ENCODE measurements at regions not wholly inside any gene's neighbourhood (a gene's known extent, or its start where the extent isn't known, plus 50 kb on each side); places are given as distances from the start of the nearest gene placed in this dataset.

DNA sequence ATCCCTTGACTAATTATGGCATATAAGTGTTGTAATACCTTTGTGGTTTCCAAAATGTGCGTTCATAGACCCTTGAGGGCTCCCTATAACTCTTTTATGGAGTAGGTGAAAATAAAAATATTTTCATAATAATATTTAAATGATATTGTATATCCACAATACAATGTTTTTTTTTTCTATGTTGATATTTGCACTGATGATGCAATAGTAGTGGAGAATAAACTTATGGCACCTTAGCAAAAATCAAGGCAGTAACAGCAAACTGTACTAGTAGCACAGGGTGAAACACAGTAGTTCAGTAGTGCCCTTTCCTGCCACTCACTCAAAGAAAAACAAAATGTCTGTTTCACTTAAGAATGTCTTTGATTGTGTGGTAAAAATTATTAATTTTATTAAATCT, 465.3 kb downstream of the C4orf33 start:
- DNase-seq: no peak

DNA sequence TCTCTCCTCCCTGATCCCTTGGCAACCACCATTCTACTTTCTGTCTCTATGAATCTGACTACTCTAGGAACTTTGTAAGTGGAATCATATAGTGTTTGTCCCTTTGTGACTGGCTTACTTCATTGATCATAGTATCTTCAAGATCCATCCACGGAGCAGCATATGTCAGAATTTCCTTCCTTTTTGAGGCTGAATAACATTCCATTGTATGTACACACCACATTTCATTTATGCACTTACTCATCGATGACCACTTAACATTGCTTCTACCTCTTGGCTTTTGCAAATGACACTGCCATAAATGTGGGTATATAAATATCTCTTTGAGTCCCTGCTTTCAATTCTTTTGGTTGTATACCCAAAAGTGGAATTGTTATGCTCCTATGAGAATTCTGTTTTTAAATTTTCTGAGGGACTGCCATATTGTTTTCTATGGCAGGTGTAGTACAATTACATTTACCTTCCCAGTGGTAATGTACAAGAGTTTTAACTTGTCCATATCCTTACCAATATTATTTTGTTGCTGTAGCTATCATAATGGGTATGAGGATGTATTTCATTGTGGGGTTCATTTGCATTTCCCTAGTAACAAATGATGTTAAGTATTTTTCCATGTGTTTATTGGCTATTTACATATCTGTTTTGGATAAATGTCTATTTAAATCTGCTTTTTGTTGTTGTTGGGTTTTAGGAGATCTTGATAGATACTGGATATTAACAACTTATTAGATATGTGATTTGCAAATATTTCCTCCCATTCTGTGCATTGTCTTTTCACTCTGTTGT, 466.1 kb downstream of the C4orf33 start:
- no peak for DNase-seq

DNA sequence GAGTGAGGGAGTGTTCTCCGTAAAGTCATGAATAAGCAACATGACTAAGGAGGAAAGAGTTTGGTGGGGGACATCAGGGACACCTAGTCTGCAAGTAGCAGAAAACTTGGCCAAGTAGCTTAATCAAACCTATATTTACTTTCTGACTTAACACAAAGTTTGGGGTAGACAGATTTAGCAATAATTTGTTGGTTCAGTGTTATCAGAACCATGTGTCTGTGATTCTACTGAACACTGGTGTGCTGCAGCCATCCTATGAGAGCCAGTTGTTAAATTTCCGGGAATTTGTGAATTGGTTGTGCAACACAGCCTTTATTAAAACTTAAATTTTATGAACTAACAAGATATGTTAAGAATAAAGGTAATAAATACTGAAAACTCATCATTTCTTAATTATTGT, 469.3 kb downstream of the C4orf33 start:
- no peak for DNase-seq

GRCh38 chr4:129570326-129570725, 474.4 kb downstream of the C4orf33 start:
- DNase-seq: no peak

DNA sequence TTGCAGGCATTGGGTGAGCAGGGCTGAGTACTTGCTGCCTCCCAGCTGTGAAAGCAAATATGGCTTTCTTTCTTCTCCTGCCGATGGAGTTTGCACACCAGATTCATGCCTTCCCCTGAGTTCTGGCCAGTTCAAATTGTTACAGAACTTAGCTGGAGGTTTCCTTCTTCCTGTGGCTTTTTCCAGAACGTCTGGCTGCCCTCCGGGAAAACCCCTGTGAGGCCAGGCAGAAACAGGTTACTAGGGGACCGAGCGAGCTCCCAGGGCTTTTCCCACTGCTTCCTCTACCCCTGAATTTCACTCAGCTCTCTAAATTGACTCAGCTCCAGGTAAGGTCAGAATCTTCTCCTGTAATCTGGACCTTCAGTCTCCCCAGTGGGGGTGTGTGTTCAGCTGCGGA, 482.4 kb downstream of the C4orf33 start:
- DNase-seq: no peak

- no peak for DNase-seq
These were observed 485.4 kb downstream of the C4orf33 start for GRCh38 chr4:129581305-129581704.

DNA sequence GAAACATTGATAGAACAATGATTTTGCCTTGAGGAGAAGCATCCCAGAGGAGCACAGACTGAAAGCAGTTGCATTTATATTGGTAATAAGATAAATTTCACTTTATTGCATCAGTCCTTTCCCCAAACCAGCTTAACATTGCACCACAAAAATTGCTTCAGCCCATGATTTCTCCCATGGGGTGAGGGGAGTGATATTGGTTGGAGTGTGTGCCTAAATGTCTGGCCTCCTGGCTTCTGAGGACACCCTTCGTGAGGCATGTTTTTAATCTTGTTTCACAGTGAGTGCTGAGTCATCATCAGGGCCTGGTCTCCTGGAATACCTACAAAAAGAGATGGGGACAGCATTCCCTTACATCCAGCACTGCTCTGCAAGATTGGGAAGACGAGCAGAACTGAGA, 487.9 kb downstream of the C4orf33 start:
- no peak for DNase-seq

GRCh38 chr4:129598582-129598981, 502.6 kb downstream of the C4orf33 start:
- DNase-seq: no peak

DNA sequence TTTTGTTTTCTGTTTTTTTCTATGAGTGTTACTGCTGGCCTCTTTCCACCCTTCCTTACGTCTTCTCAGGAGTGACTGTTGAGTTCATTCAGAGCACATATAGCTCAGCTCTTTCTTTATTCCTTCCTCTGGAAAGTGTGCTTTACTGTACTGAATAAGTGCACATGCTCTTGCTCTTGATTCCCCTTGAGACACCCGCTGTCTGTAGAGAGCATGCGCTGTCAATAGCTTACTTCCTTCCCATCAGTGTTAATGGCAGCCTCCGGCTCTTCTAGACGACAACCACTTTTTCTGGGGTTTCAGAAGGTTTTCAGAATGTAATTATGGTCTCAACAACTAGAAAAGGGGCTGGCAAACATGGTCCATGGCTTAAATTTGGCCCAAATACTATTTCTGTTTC, 504.9 kb downstream of the C4orf33 start:
- no peak for DNase-seq

DNA sequence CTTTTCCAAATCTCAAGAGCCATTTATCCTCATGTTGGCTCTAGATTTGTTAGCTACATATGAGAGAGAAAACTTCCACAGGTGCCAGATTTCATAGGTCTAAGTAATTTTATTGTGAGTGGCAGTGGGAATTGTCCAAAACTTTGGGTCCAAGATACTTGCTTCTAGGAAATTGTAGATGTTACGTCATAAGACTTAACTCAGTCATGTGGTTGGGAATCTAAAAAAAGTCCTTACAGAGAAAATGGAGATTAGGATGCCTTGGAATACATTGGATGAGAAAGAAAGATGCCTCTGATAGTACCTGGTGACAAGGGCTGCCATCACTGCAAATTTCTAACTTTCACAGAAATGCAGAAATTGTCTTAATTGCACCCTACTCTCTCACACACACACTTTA, 506.5 kb downstream of the C4orf33 start:
- DNase-seq: no peak

- no peak for DNase-seq
These were observed 507.4 kb downstream of the C4orf33 start for GRCh38 chr4:129603241-129603931.

GRCh38 chr4:129604632-129605255, 508.8 kb downstream of the C4orf33 start:
- no peak for DNase-seq

GRCh38 chr4:129614611-129615010, 518.7 kb downstream of the C4orf33 start:
- no peak for DNase-seq

- no peak for DNase-seq
These were observed 526.6 kb downstream of the C4orf33 start for GRCh38 chr4:129622566-129622965.

GRCh38 chr4:129623233-129623875, 527.4 kb downstream of the C4orf33 start:
- DNase-seq: no peak

DNA sequence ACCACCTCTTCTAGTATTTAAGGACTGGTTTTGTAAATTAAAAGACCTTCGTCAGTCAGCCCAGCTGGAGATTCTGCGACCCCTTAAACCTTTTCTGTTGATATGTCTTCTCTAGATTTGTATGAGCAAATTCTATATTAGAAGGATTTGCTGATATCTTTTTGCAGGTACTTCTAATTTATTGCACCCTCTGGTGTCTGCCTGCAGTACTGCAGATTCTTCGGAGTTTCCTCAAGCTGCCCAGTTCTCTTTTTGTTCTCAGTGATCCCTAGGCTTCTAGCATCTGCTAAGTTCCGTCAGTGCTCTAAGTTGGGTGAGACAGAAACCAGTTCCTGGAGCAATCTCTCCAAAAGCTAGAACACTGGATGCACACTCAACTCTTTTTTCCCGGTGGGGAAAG, 545.2 kb downstream of the C4orf33 start:
- DNase-seq: peak; percentile 22 to 35

GRCh38 chr4:129645461-129645860, 549.5 kb downstream of the C4orf33 start:
- DNase-seq: no peak

DNA sequence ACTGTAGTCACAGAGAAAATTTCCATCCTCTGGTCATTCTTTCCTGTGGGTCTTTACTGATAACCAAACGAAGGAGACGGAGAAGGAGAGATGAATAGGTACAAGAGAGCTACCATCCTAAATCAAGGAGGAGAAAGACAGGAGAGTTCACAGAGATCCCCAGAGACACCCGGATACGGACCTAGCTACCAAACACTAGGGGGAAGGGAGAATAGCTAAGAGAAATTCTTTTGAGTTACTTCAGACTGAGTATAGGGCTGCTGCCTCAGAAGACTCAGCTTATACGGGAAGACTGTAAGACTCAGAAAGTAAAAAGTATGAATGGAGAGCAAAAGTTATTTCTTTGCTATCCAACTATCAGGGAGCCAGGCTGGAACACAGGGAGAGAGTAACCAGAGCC, 572.1 kb downstream of the C4orf33 start:
- DNase-seq: no peak

- DNase-seq: no peak
These were observed 577.0 kb downstream of the C4orf33 start for GRCh38 chr4:129672941-129673340.

GRCh38 chr4:129675036-129675435, 579.1 kb downstream of the C4orf33 start:
- no peak for DNase-seq

DNA sequence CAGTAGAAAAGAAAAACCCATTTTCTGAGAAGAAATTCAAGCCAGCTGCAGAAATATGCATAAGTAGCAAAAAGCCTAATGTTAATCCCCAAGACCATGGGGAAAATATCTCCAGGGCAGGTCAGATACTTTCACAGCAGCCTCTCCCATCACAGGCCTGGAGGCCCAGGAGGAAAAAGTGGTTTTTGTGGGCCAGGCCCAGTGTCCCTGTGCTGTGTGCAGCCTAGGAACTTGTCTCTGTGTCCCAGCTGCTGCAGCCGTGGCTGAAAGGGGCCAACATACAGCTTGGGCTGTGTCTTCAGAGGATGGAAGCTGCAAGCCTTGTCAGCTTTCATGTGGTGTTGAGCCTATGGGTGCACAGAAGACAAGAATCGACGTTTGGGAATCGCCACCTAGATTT, 581.0 kb downstream of the C4orf33 start:
- DNase-seq: no peak

DNA sequence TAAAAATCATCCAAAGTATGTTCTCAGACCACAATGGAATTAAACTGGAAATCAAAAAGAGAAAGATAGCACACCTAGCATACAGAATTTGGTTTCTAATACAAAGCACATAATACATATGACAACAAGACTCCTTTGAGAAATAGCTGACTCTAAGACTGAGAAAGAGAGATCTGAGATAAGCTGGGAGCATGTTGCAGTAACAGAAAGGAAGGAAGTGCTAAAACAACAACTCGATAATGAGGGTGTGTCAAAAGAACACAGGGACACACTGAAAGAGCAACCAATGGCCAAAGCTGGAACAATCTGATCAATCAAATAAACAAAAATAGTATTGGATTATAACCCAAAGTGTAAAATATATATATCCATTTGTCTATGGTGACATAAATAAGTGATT, 586.6 kb downstream of the C4orf33 start:
- DNase-seq: no peak

GRCh38 chr4:129707949-129708348, 612.0 kb downstream of the C4orf33 start:
- DNase-seq: no peak

GRCh38 chr4:129708784-129709183, 612.8 kb downstream of the C4orf33 start:
- no peak for DNase-seq
